Panc1 (cell line): ENCODE measurements at regions not wholly inside any gene's neighbourhood (a gene's known extent, or its start where the extent isn't known, plus 50 kb on each side); places are given as distances from the start of the nearest gene placed in this dataset.

Source experiments
- SIN3A ChIP-seq: IDR thresholded peaks from 2 replicates; pipeline ENCODE4 v1.6.1; 2012; ENCODE audit warnings: low read depth, mild to moderate bottlenecking, low read length, moderate library complexity, borderline replicate concordance; ENCODE audit not compliant: insufficient read depth
- TF ChIP-seq, protein P1 (sequence below): fragments of 450-650 bp; IDR thresholded peaks from 2 replicates; pipeline ENCODE4 v1.5.1; 2017; ENCODE audit warnings: mild to moderate bottlenecking

DNA sequence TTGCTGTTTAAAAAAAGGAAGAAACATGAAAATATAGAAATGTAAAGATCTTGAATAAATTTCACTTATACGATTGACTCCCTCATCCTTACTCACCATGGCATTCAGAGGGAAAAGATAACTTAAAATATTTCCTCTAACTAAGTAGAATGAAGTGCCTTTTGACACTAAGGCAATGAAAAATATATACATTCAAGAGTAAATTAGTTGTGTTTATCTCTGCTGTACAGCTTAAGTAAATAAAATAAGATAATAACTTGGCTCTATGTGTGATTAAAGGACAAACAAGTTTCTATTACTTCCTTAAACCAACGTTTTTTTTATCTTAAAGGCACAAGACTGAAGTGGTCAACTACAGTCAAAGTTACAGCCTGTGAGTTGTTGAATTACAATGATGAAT, 142.3 kb upstream of the LRRTM4 start:
- TF ChIP-seq, protein P1, sequence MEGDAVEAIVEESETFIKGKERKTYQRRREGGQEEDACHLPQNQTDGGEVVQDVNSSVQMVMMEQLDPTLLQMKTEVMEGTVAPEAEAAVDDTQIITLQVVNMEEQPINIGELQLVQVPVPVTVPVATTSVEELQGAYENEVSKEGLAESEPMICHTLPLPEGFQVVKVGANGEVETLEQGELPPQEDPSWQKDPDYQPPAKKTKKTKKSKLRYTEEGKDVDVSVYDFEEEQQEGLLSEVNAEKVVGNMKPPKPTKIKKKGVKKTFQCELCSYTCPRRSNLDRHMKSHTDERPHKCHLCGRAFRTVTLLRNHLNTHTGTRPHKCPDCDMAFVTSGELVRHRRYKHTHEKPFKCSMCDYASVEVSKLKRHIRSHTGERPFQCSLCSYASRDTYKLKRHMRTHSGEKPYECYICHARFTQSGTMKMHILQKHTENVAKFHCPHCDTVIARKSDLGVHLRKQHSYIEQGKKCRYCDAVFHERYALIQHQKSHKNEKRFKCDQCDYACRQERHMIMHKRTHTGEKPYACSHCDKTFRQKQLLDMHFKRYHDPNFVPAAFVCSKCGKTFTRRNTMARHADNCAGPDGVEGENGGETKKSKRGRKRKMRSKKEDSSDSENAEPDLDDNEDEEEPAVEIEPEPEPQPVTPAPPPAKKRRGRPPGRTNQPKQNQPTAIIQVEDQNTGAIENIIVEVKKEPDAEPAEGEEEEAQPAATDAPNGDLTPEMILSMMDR: no peak
- no peak for TF ChIP-seq SIN3A
